DND-41 (cell line): ENCODE measurements at regions not wholly inside any gene's neighbourhood (a gene's known extent, or its start where the extent isn't known, plus 50 kb on each side); places are given as distances from the start of the nearest gene placed in this dataset.

ENCODE experiments used
- EZH2 ChIP-seq: IDR thresholded peaks from 3 replicates; pipeline ENCODE4 v1.6.1; 2012; ENCODE audit warnings: borderline replicate concordance, low read depth, mild to moderate bottlenecking, moderate library complexity, low read length, inconsistent platforms; ENCODE audit not compliant: severe bottlenecking
- TF ChIP-seq, protein P1 (sequence below): IDR thresholded peaks from 2 replicates; pipeline ENCODE4 v1.5.1; 2012; ENCODE audit warnings: borderline replicate concordance, low read length, moderate library complexity, mild to moderate bottlenecking; ENCODE audit not compliant: poor library complexity, severe bottlenecking; ENCODE audit errors: extremely low read depth

DNA sequence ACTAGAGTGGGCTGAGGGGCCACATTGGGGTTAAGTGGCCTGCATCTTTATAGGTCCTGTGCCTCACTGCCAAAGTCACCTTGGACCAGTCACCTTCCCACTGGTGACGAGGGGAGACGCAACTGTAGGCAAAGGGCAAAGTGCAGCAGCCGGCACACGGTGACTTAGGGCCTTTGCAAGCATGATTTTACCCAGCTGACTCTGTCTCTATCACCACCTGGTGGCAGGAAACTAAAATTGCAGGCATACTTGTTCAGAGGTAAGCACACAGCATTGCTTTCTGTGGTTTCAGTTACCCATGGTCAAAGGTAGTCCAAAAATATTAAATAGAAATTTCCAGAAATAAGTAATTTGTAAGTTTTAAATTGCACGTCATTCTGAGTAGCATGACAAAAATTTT lies 1164.4 kb downstream of the BRD1 start:
- TF ChIP-seq EZH2: no peak
- TF ChIP-seq, protein P1, sequence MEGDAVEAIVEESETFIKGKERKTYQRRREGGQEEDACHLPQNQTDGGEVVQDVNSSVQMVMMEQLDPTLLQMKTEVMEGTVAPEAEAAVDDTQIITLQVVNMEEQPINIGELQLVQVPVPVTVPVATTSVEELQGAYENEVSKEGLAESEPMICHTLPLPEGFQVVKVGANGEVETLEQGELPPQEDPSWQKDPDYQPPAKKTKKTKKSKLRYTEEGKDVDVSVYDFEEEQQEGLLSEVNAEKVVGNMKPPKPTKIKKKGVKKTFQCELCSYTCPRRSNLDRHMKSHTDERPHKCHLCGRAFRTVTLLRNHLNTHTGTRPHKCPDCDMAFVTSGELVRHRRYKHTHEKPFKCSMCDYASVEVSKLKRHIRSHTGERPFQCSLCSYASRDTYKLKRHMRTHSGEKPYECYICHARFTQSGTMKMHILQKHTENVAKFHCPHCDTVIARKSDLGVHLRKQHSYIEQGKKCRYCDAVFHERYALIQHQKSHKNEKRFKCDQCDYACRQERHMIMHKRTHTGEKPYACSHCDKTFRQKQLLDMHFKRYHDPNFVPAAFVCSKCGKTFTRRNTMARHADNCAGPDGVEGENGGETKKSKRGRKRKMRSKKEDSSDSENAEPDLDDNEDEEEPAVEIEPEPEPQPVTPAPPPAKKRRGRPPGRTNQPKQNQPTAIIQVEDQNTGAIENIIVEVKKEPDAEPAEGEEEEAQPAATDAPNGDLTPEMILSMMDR: peak; percentile 65
